ENCODE measurements at regions not wholly inside any gene's neighbourhood (a gene's known extent, or its start where the extent isn't known, plus 50 kb on each side); places are given as distances from the start of the nearest gene placed in this dataset.

DNA sequence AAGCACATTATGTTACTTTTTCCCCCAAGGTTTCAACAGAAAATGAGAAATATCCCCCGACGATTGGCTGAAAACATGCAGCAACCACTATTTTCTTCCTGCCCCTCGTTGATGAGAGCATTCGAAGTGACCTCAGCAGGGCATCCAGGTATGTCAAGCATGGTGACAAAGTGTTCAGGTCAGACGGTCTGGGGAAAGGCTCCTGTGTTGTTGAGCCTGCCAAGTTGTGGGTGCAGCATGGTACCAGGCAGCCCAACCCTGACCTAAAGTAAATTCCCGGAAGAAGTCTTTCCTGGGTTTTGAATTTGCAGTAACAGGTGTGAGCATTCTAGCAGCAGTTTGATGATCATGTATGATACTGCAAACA is 51.7 kb upstream of the SEC14L1 start:
- TF ChIP-seq, protein P1, sequence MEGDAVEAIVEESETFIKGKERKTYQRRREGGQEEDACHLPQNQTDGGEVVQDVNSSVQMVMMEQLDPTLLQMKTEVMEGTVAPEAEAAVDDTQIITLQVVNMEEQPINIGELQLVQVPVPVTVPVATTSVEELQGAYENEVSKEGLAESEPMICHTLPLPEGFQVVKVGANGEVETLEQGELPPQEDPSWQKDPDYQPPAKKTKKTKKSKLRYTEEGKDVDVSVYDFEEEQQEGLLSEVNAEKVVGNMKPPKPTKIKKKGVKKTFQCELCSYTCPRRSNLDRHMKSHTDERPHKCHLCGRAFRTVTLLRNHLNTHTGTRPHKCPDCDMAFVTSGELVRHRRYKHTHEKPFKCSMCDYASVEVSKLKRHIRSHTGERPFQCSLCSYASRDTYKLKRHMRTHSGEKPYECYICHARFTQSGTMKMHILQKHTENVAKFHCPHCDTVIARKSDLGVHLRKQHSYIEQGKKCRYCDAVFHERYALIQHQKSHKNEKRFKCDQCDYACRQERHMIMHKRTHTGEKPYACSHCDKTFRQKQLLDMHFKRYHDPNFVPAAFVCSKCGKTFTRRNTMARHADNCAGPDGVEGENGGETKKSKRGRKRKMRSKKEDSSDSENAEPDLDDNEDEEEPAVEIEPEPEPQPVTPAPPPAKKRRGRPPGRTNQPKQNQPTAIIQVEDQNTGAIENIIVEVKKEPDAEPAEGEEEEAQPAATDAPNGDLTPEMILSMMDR (conservative IDR thresholded peaks at IDR 0.05; ENCODE audit: low read depth, low read length) = no peak
- no peak for TF ChIP-seq RCOR1 (IDR thresholded peaks at IDR 0.05; ENCODE audit: insufficient replicate concordance, low read length)
- TF ChIP-seq MAZ (IDR thresholded peaks at IDR 0.05; ENCODE audit: borderline replicate concordance, low read depth, low read length) = no peak
- TF ChIP-seq POLR2A (IDR thresholded peaks at IDR 0.05; ENCODE audit: low read depth, low read length) = no peak
- TF ChIP-seq CEBPB (IDR thresholded peaks at IDR 0.05; ENCODE audit: low read depth, low read length) = no peak
- TF ChIP-seq, protein P2, sequence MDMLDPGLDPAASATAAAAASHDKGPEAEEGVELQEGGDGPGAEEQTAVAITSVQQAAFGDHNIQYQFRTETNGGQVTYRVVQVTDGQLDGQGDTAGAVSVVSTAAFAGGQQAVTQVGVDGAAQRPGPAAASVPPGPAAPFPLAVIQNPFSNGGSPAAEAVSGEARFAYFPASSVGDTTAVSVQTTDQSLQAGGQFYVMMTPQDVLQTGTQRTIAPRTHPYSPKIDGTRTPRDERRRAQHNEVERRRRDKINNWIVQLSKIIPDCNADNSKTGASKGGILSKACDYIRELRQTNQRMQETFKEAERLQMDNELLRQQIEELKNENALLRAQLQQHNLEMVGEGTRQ (IDR thresholded peaks at IDR 0.05; ENCODE audit: low read depth, low read length) = no peak
- no peak for TF ChIP-seq SMC3 (IDR thresholded peaks at IDR 0.05; ENCODE audit: low read depth, low read length)
- no peak for TF ChIP-seq MXI1 (IDR thresholded peaks at IDR 0.05; ENCODE audit: borderline replicate concordance, low read depth, low read length)
- no peak for TF ChIP-seq RFX5 (IDR thresholded peaks at IDR 0.05; ENCODE audit: low read depth, low read length)
- TF ChIP-seq MAFK (IDR thresholded peaks at IDR 0.05; ENCODE audit: low read depth, low read length) = no peak
- TF ChIP-seq CHD1 (IDR thresholded peaks at IDR 0.05; ENCODE audit: low read depth, low read length) = no peak

Data from IMR-90 (cell line).